ENCODE measurements at regions not wholly inside any gene's neighbourhood (a gene's known extent, or its start where the extent isn't known, plus 50 kb on each side); places are given as distances from the start of the nearest gene placed in this dataset.

- Histone ChIP-seq H4K20me1 (ENCODE audit: control insufficient read depth, insufficient read depth, insufficient read length) (no peaks in the 10 kb centered on the region), H3T11ph (ENCODE audit: low read length) (no peak overlapping the region), H3K23me2 (ENCODE audit: insufficient read length, low read depth, low read length, poor library complexity, severe bottlenecking) (no peaks in the 10 kb centered on the region), H3K9me3 (ENCODE audit: control insufficient read depth, low read depth, low read length) (no peaks in the 10 kb centered on the region), H4K5ac (ENCODE audit: insufficient read length, low read depth, low read length) (no peak overlapping the region), H3K14ac (ENCODE audit: insufficient read depth, low read length) (no peak overlapping the region), H4K8ac (replicated peaks; ENCODE audit: insufficient read length, low read depth, low read length) (no peak overlapping the region), H3K56ac (ENCODE audit: insufficient read length, low read depth, low read length) (no peak overlapping the region), H3K79me1 (ENCODE audit: insufficient read depth, low read depth, low read length, poor library complexity, severe bottlenecking) (no peaks in the 10 kb centered on the region), H3K4ac (ENCODE audit: low read depth, low read length) (no peak overlapping the region), H3K4me1 (ENCODE audit: insufficient read depth, low read length) (no peaks in the 10 kb centered on the region), H2BK12ac (ENCODE audit: insufficient read length, low read depth, low read length) (no peak overlapping the region), H3K4me2 (ENCODE audit: insufficient read depth, insufficient read length, low read length) (no peak overlapping the region), H2AFZ (ENCODE audit: low read length) (no peak overlapping the region), H2AK5ac (ENCODE audit: insufficient read length, low read length) (no peak overlapping the region), H3K27me3 (ENCODE audit: insufficient read depth, low read length) (no peaks in the 10 kb centered on the region), H4K91ac (ENCODE audit: insufficient read length, low read depth, low read length) (no peak overlapping the region), H2BK5ac (ENCODE audit: insufficient read length, low read length) (no peak overlapping the region), H3K27ac (ENCODE audit: insufficient read length, low read depth, low read length) (no peak overlapping the region), H2BK20ac (ENCODE audit: low read depth, low read length, poor library complexity, severe bottlenecking) (no peak overlapping the region), H3K79me2 (ENCODE audit: insufficient read depth, low read length) (no peaks in the 10 kb centered on the region), H3K23ac (ENCODE audit: insufficient read length, low read depth, low read length) (no peak overlapping the region), H3K9ac (ENCODE audit: extremely low read depth, insufficient read length, low read length) (no peak overlapping the region), H3K18ac (ENCODE audit: insufficient read length, low read depth, low read length) (no peak overlapping the region), H2BK120ac (ENCODE audit: low read depth, low read length, poor library complexity, severe bottlenecking) (no peak overlapping the region), H2BK15ac (ENCODE audit: low read depth, low read length) (no peak overlapping the region)
- Mint-ChIP-seq H3K9me3 (peaks cover 27 to 31% of the 10 kb centered on the region in 2 experiments), H3K27me3 (ENCODE audit: low read depth) (no peaks in the 10 kb centered on the region), H3K4me3 (no peak overlapping the region), H3K4me1 (0 out of 4 replicates have a peak, but pooled peaks cover 0 to 2% of the 10 kb centered on the region in 2 experiments), H3K36me3 (ENCODE audit: insufficient read depth in 1 of 3, low read depth in 3 of 3) (peaks cover 0 to 25% (median 2%) of the 10 kb centered on the region in 3 experiments; a peak in 5 of 7 replicates), H3K27ac (peak overlapping the region in 1 of 3 experiments; percentile 55; a peak in 1 of 7 replicates)
- DNase-seq: no peak
- no CpG with 5 or more reads among the region's 2 CpGs for WGBS (ENCODE audit: extremely low coverage, insufficient read length, low lambda C conversion rate)
- no peak for TF ChIP-seq CTCF (conservative IDR thresholded peaks at IDR 0.05)
Observed at GRCh38 chr4:63505714-63506460, 903.4 kb downstream of the TECRL start.

All from H9 (cell line).